ENCODE measurements at regions not wholly inside any gene's neighbourhood (a gene's known extent, or its start where the extent isn't known, plus 50 kb on each side); places are given as distances from the start of the nearest gene placed in this dataset.
"Not testable (repeated sequence)": the region's sequence is repeated elsewhere in the genome, so short reads cannot be mapped to it uniquely, and the experiment has no call there.

GRCh38 chr2:16950436-16950835 is 284.8 kb upstream of the CYRIA start:
- no peak for DNase-seq

GRCh38 chr2:16948710-16949109 is 283.1 kb upstream of the CYRIA start:
- DNase-seq: no peak

GRCh38 chr2:16948053-16948452 is 282.4 kb upstream of the CYRIA start:
- DNase-seq: no peak

- no peak for DNase-seq
These were observed 277.8 kb upstream of the CYRIA start for GRCh38 chr2:16943279-16943958.

- no peak for DNase-seq
These were observed 274.6 kb upstream of the CYRIA start for GRCh38 chr2:16940214-16940613.

GRCh38 chr2:16939771-16940170 is 274.1 kb upstream of the CYRIA start:
- no peak for DNase-seq

- DNase-seq: no peak
These were observed 267.7 kb upstream of the CYRIA start for GRCh38 chr2:16933355-16933754.

- DNase-seq: no peak
These were observed 267.2 kb upstream of the CYRIA start for GRCh38 chr2:16932826-16933225.

- DNase-seq: no peak
These were observed 265.8 kb upstream of the CYRIA start for GRCh38 chr2:16931441-16931840.

- DNase-seq: no peak
These were observed 261.8 kb upstream of the CYRIA start for GRCh38 chr2:16927398-16927797.

GRCh38 chr2:16925145-16925544 is 259.5 kb upstream of the CYRIA start:
- no peak for DNase-seq

GRCh38 chr2:16915341-16915755 is 249.7 kb upstream of the CYRIA start:
- not testable (repeated sequence) for DNase-seq

GRCh38 chr2:16911746-16912145 is 246.1 kb upstream of the CYRIA start:
- no peak for DNase-seq

- DNase-seq: no peak
These were observed 243.0 kb upstream of the CYRIA start for GRCh38 chr2:16908656-16909055.

GRCh38 chr2:16907645-16908282 is 242.1 kb upstream of the CYRIA start:
- no peak for DNase-seq

GRCh38 chr2:16905325-16905724 is 239.7 kb upstream of the CYRIA start:
- not testable (repeated sequence) for DNase-seq

- no peak for DNase-seq
These were observed 234.9 kb upstream of the CYRIA start for GRCh38 chr2:16900405-16901025.

- DNase-seq: no peak
These were observed 234.3 kb upstream of the CYRIA start for GRCh38 chr2:16899958-16900357.

GRCh38 chr2:16890081-16890480 is 224.4 kb upstream of the CYRIA start:
- no peak for DNase-seq

GRCh38 chr2:16885027-16885426 is 219.4 kb upstream of the CYRIA start:
- no peak for DNase-seq

GRCh38 chr2:16882706-16883105 is 217.1 kb upstream of the CYRIA start:
- no peak for DNase-seq

GRCh38 chr2:16881122-16881521 is 215.5 kb upstream of the CYRIA start:
- no peak for DNase-seq

- DNase-seq: no peak
These were observed 205.8 kb upstream of the CYRIA start for GRCh38 chr2:16871411-16871810.

- no peak for DNase-seq
These were observed 204.9 kb upstream of the CYRIA start for GRCh38 chr2:16870491-16871076.
